ENCODE measurements at regions not wholly inside any gene's neighbourhood (a gene's known extent, or its start where the extent isn't known, plus 50 kb on each side); places are given as distances from the start of the nearest gene placed in this dataset.
"Not testable (repeated sequence)": the region's sequence is repeated elsewhere in the genome, so short reads cannot be mapped to it uniquely, and the experiment has no call there.

- FAIRE-seq = no peak
Measured at GRCh38 chr4:141851246-141851891, 215.0 kb downstream of the IL15 start.

DNA sequence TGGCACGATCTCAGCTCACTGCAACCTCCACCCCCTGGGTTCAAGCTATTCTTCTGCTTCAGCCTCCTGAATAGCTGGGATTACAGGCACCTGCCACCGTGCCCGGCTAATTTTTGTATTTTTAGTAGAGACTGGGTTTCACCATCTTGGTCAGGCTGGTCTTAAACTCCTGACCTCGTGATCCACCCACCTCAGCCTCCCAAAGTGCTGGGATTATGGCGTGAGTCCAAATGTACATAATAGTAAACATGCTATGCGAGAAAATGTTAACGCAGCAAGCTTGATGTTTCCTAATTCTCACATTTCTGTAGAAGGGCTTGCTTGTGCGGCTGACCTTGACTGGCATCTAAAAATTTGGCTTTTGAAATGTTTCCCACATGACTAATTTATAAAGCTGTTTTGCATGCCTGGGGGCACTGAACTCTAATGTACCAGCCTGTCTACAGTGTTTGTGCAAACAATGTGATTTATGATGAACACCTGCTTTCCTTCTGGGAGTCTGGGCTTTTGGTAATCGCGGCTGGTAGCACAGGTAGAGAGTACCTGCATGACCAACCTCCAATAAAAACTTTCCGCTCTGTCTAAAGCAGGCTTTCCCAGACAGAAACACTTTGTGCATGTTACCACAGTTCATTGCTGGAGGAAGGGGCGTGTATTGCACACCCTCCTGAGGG lies 216.8 kb downstream of the IL15 start:
- no peak for FAIRE-seq

GRCh38 chr4:141858437-141858836 lies 222.1 kb downstream of the IL15 start:
- FAIRE-seq = no peak

GRCh38 chr4:141860974-141861373 lies 224.6 kb downstream of the IL15 start:
- no peak for FAIRE-seq

DNA sequence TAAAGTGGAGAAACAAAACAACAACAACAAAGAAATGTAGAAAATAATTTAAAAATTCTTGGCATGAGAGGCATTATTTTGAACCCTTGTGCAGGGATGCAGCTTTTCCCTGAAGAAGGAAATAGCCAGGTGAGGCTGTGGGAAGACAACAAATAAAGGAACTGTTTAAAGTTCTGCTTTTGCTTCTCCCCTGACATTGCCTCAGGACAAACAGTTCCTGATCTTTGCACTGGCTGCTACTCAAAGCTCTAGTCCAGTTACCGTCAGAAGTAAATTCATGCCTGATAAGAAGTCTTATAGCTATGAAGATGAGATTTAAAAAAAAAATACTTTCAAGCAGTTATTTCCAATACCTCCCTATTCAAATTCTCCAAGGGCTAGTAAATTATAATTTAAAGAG lies 233.8 kb downstream of the IL15 start:
- no peak for FAIRE-seq

DNA sequence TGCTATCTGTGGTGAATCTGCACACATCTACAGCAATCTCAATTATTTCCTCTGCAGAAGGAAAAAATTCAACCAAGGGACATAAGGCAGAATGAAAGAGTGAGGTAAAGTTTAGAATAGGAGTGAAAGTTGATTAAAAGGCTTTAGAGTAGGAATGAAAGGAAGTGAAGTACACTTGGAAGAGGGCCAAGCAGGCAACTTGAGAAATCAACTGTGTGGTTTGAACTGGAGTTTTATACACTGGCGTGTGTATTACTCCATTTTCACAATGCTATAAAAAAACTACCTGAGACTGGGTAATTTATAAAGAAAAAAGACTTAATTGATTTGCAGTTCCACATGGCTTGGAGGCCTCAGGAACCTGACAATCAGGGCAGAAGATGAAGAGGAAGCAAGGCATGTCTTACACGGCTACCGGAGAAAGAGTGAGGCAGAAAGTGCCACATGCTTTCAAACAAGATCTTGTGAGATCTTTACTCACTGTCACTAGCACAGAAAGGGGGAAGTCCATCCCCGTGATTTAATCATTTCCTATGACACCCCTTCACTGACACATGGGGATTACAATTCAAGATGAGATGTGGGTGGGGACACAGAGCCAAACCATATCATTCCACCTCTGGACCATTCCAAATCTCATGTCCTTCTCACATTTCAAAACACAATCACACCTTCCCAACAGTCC lies 234.8 kb downstream of the IL15 start:
- no peak for FAIRE-seq

DNA sequence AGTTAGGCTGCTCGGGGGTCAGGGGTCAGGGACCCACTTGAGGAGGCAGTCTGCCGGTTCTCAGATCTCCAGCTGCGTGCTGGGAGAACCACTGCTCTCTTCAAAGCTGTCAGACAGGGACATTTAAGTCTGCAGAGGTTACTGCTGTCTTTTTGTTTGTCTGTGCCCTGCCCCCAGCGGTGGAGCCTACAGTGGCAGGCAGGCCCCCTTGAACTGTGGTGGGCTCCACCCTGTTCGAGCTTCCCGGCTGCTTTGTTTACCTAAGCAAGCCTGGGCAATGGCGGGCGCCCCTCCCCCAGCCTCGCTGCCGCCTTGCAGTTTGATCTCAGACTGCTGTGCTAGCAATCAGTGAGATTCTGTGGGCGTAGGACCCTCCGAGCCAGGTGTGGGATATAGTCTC lies 246.3 kb downstream of the IL15 start:
- FAIRE-seq = not testable (repeated sequence)

- FAIRE-seq = no peak
Measured at GRCh38 chr4:141884070-141884469, 247.7 kb downstream of the IL15 start.

GRCh38 chr4:141885112-141885511 lies 248.7 kb downstream of the IL15 start:
- FAIRE-seq = no peak

DNA sequence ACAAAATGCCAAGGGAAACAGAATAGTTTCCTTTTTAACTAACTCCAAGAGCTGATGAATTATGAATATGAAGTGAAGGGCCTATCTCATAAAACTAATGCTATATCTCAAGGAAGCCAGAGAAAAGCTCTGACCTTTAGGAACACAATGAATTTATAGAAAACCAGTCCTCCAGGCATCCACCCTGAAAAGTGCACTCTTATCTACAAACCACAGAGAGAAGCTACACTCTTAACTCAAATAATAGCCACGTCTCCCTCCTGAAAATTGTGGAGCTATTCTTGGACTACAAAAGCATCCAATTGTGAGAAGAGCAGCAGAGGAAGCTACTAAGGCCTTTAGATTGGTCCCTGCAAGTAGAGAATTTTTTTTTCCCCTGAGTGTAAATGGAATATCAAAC lies 253.9 kb downstream of the IL15 start:
- FAIRE-seq = no peak

DNA sequence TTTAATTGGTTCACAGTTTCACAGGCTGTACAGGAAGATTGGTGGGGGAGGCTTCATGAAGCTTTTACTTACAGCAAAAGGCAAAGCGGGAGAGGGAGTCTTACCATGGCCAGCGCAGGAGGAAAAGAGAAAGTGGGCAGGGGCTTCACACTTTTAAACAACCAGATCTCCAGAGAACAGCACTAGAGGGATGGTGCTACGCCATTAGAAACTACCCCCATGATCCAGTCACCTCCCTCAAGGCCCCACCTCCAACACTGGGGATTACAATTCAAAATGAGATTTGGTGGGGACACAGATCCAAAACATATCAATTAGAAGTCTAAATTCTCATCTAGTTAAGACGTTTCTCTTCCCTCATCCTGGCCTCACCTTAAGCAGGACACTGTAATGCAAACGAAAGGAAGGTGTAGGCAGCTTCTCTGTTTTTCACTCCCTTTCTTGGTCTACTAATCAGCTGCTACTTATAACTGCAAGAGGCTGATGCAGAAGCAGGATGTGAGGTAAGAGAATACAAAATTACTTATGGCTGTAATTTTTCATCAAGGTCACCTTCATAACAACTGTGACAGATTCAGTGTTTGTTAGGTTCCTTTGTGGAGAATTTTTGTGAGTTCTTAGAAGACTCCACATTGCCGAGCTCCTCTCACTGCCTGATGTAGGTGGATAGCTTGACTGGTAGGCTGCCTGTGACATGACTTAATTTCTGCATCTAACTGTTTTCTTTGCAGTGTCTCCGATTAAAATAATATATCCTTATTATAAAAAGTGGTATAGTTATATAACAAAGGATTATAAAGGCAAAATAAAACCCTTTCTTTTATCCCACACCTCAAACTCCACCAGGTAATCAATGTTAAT lies 255.1 kb downstream of the IL15 start:
- no peak for FAIRE-seq

GRCh38 chr4:141896687-141897086 lies 260.3 kb downstream of the IL15 start:
- no peak for FAIRE-seq

DNA sequence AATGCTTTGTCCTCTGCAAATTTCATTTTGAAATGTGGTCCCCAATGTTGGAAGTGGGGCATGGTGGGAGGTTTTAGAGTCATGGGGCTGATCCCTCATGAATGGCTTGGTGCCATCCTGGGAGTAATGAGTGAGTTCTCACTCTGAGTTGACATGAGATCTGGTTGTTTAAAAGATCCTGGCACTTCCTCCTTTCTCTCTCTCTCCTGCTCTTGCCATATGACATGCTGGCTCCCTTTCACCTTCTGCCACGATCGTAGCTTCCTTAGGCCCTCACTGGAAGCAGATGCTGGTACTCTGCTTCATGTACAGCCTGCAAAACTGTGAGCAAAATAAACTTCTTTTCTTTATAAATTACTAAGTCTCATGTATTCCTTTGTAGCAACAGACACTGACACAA lies 262.0 kb downstream of the IL15 start:
- no peak for FAIRE-seq

- FAIRE-seq = no peak
Measured at GRCh38 chr4:141899103-141899502, 262.7 kb downstream of the IL15 start.

DNA sequence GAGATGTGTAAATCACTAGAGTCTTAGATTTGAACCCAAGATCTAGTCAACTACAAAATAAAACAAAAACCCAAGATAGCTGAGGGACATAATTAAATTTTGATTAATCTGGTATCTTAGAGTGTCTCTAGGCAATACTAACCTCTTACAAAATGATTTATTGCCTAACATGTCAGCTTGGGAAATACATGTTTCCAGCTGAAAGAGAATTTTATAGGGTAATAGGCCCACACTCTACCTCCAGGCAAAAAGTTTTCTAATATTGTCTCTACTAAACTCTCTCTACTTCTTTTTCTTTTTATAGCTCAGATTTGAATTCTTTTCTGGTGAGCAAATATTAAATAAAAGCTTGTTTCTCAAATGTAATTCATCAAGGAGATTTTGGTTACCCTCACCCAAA lies 263.2 kb downstream of the IL15 start:
- no peak for FAIRE-seq

DNA sequence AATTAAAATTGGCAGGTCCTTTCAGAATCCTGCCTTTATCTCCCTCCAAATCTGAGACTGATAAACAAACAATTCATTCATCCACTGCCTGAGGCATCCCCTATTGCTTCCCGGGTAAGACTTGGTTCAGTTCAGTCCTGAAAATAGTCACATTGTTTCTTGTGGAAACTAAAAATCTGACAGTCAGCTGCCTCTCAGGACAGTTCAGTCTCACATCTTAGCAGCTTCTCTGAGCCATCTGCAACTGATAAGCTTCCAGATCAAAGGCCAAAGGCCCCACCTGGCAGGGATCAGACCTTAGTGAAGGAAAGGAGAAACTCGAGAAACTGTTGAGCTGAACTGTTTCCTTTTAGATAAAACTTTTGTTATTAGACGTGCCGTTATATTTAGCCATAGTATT lies 264.5 kb downstream of the IL15 start:
- no peak for FAIRE-seq

DNA sequence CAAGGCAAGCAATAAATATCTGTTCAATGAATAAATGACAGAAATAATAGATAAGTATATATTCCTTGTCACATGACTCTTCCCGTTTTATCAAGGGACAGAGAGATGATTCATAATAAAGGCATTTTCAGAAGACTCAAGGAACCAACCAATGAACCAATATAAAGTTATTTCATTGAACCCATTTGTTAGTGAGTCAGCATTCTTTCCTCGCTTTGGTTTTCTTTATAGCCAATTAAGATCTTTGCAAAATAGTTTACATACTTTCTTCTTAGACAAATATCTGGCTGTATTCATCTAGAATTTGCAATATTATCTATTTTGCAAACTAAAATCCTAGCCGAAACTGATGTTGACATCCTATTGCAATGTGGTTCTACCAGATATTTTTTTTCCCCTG lies 269.4 kb downstream of the IL15 start:
- FAIRE-seq = no peak

GRCh38 chr4:141909541-141909940 lies 273.2 kb downstream of the IL15 start:
- no peak for FAIRE-seq

- no peak for FAIRE-seq
Measured at GRCh38 chr4:141912831-141913230, 276.4 kb downstream of the IL15 start.

DNA sequence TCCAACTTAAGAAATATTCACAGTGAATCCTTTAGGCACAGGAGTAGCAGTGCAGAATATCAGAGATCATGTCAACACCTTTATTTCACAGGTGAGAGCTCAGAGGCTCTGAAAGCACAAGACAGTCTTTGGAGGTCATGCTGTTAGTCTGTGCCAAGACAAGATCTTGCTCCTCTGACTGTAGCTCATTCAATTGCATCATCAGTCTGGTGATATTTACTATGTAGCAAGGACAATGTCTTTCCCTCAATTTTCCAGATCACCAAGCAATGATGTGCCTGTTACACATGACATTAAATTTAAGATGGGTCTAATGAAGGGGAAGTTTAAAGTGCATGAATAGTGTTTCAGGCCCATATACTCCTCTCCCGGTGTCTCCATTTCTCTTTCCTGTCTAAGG lies 277.5 kb downstream of the IL15 start:
- FAIRE-seq = peak; percentile 89

GRCh38 chr4:141914746-141915145 lies 278.4 kb downstream of the IL15 start:
- no peak for FAIRE-seq

GRCh38 chr4:141919649-141920048 lies 283.3 kb downstream of the IL15 start:
- FAIRE-seq = no peak

DNA sequence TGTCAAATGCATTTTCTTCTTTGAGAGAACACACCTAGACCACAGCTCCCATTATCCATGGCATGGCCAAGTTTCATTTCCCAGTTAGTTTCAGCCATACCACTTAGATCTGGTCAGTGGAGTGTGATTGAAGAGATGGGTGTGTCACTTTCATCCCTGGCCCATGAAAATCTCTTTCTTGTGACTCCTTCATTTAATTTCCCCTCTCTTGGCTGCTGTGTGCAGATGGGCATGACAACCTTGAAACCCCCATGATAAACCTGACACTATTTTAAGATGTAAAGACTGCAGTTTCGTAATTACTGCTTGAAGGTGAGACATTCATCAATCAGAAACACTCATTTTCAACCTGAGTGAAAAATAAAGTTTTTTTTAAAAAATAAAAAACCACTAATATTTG lies 284.9 kb downstream of the IL15 start:
- no peak for FAIRE-seq

Measured in islet of Langerhans (tissue), 1 donor.